SJSA1 (cell line): ENCODE measurements at regions not wholly inside any gene's neighbourhood (a gene's known extent, or its start where the extent isn't known, plus 50 kb on each side); places are given as distances from the start of the nearest gene placed in this dataset.
"Not testable (repeated sequence)": the region's sequence is repeated elsewhere in the genome, so short reads cannot be mapped to it uniquely, and the experiment has no call there.

Experiments
- DNase-seq, 2 experiments: peaks; one replicate each; pipeline ENCODE4 v3.0.0-alpha.2; 2015 to 2020; ENCODE audit warnings: low spot score in 2 of 2, low read depth in 1 of 2
- H3K27ac ChIP-seq: fragments of 250-450 bp; sonication (Bioruptor Pico); 2 replicates; pipeline ENCODE4 v1.5.1; 2020; ENCODE audit warnings: mild to moderate bottlenecking, moderate library complexity
- H3K27me3 ChIP-seq: fragments of 250-450 bp; sonication (Bioruptor Pico); replicated peaks from 2 replicates; pipeline ENCODE4 v1.5.1; 2020; ENCODE audit warnings: mild to moderate bottlenecking, moderate library complexity
- H3K36me3 ChIP-seq: fragments of 250-450 bp; sonication (Bioruptor Pico); 2 replicates; pipeline ENCODE4 v1.5.1; 2020; ENCODE audit warnings: mild to moderate bottlenecking
- H3K4me1 ChIP-seq: fragments of 250-450 bp; sonication (Bioruptor Pico); replicated peaks from 2 replicates; pipeline ENCODE4 v1.6.1; 2021; ENCODE audit warnings: mild to moderate bottlenecking
- H3K4me3 ChIP-seq: fragments of 250-450 bp; sonication (Bioruptor Pico); 2 replicates; pipeline ENCODE4 v1.5.1; 2020; ENCODE audit warnings: mild to moderate bottlenecking
- H3K9me3 ChIP-seq: fragments of 250-450 bp; sonication (Bioruptor Pico); replicated peaks from 2 replicates; pipeline ENCODE4 v1.5.1; 2020; ENCODE audit warnings: mild to moderate bottlenecking

- peak in 1 of 2 experiments; percentile 66 for DNase-seq
- Histone ChIP-seq H3K4me3 (no peak overlapping the region), H3K27ac (no peak overlapping the region)
These were observed 1099.4 kb downstream of the TSPY10 start for GRCh38 chrY:10627116-10627515.

DNA sequence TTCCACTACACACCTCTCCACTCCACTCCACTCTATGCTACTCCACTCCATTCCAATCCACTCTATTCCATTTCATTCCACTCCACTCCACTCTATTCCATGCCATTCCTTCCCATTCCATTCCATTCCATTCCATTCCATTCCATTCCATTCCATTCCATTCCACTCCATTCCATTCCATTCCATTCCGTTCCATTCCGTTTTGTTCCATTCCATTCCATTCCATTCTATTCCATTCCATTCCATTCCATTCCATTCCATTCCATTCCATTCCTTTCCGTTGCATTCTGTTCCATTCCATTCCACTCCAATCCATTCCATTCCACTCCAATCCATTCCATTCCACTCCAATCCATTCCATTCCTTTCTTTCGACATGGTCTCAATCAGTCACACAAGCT, 1121.1 kb downstream of the TSPY10 start:
- H3K27ac ChIP-seq, H3K27me3 ChIP-seq, DNase-seq, H3K4me1 ChIP-seq, H3K36me3 ChIP-seq, H3K4me3 ChIP-seq, H3K9me3 ChIP-seq: not testable (repeated sequence)

More at GRCh38 chrY:10627116-10627515, 1099.4 kb downstream of the TSPY10 start:
- H3K9me3 ChIP-seq, result no peaks in the 10 kb centered on the region
- H3K27me3 ChIP-seq, result no peaks in the 10 kb centered on the region
- H3K4me1 ChIP-seq, result no peaks in the 10 kb centered on the region
- H3K36me3 ChIP-seq, result no peaks in the 10 kb centered on the region

DNA sequence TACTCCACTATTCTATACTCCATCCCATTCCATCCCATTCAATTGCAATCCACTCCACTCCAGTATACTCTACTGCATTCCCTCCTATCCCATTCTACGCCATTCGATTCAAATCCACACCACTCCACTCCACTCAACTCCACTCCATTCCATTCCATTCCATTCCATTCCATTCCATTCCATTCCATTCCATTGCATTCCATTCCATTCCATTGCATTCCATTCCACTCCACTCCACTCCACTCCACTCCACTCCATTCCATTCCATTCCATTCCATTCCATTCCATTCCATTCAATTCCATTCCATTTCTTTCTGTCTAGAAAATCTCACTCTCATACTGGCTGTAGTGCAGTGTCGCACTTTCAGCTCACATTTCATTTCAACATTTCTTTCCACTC, 1129.4 kb downstream of the TSPY10 start:
- not testable (repeated sequence) for H3K9me3 ChIP-seq, H3K4me1 ChIP-seq, DNase-seq, H3K27ac ChIP-seq, H3K36me3 ChIP-seq, H3K27me3 ChIP-seq, H3K4me3 ChIP-seq

DNA sequence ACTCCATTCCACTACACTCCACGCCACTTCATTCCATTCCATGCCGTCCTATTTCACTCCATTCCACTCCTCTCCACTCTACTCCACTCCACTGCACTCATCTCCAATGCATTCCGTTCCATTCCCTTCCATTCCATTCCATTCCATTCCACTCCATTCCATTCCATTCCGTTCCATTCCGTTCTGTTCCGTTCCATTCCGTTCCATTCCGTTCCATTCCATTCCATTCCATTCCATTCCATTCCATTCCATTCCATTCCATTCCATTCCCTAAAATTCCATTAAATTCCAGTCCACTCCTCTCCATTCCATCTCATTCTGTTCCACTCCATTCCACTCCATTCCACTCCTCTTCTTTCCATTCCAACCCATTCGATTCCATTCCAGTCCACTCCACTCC, 1139.1 kb downstream of the TSPY10 start:
- Histone ChIP-seq H3K36me3 (no peaks in the 10 kb centered on the region), H3K4me1 (no peaks in the 10 kb centered on the region)

GRCh38 chrY:10686414-10686813, 1158.7 kb downstream of the TSPY10 start:
- Histone ChIP-seq H3K27ac (no peak overlapping the region), H3K9me3 (no peaks in the 10 kb centered on the region), H3K27me3 (no peaks in the 10 kb centered on the region), H3K36me3 (no peaks in the 10 kb centered on the region), H3K4me1 (no peaks in the 10 kb centered on the region), H3K4me3 (no peak overlapping the region)
- no peak for DNase-seq

More for the DNA sequence above, 1139.1 kb downstream of the TSPY10 start:
- no peak for DNase-seq
- no peak overlapping the region for H3K4me3 ChIP-seq
- peaks cover 5% of the 10 kb centered on the region for H3K9me3 ChIP-seq
- H3K27me3 ChIP-seq, result no peaks in the 10 kb centered on the region
- H3K27ac ChIP-seq, result no peak overlapping the region
